Peyer's patch (tissue), 4 donors: ENCODE measurements at regions not wholly inside any gene's neighbourhood (a gene's known extent, or its start where the extent isn't known, plus 50 kb on each side); places are given as distances from the start of the nearest gene placed in this dataset.

ENCODE experiments used
- CTCF ChIP-seq, 6 experiments: fragments of 450-650 bp in 4 of 6; fragments of 200-600 bp in 2 of 6; sonication (generic) in 1 of 6; IDR thresholded peaks; one replicate each; pipeline ENCODE4 v1.5.1; 2017 to 2019; ENCODE audit warnings: antibody characterized with exemption in 6 of 6, mild to moderate bottlenecking in 3 of 6, moderate library complexity in 1 of 6
- POLR2A ChIP-seq, 2 donors: fragments of 450-650 bp; IDR thresholded peaks; one replicate each; pipeline ENCODE4 v1.5.1; 2017; ENCODE audit warnings: antibody characterized with exemption in 2 of 2, mild to moderate bottlenecking in 2 of 2, moderate library complexity in 2 of 2

- TF ChIP-seq CTCF (IDR thresholded peaks at IDR 0.05) (no peak), POLR2A (IDR thresholded peaks at IDR 0.05) (no peak)
Measured at GRCh38 chrX:39602195-39602594, 495.6 kb downstream of the BCOR start.
